ENCODE measurements at regions not wholly inside any gene's neighbourhood (a gene's known extent, or its start where the extent isn't known, plus 50 kb on each side); places are given as distances from the start of the nearest gene placed in this dataset.
A peak's percentile ranks its signal among the peaks of the same experiment; 100 is the strongest.
"Not testable (repeated sequence)": the region's sequence is repeated elsewhere in the genome, so short reads cannot be mapped to it uniquely, and the experiment has no call there.

GRCh38 chr3:66922058-66922457 is 76.0 kb upstream of the KBTBD8 start:
- Mint-ChIP-seq H3K9me3 (no peaks in the 10 kb centered on the region), H3K4me3 (no peak overlapping the region), H3K4me1 (ENCODE audit: low read depth) (no peaks in the 10 kb centered on the region), H3K27me3 (ENCODE audit: low read depth) (peaks cover 3% of the 10 kb centered on the region), H3K36me3 (ENCODE audit: insufficient read depth) (no peaks in the 10 kb centered on the region)
- ATAC-seq, result no peak
- no peak for DNase-seq

GRCh38 chr3:66923969-66924368 is 74.1 kb upstream of the KBTBD8 start:
- Mint-ChIP-seq H3K36me3 (ENCODE audit: insufficient read depth) (no peaks in the 10 kb centered on the region), H3K4me1 (ENCODE audit: low read depth) (no peaks in the 10 kb centered on the region), H3K4me3 (no peak overlapping the region), H3K27me3 (ENCODE audit: low read depth) (peaks cover 3% of the 10 kb centered on the region), H3K9me3 (no peaks in the 10 kb centered on the region)
- ATAC-seq (no peak), DNase-seq (no peak)

- peaks cover 3% of the 10 kb centered on the region for H3K27me3 Mint-ChIP-seq (ENCODE audit: low read depth)
- H3K9me3 Mint-ChIP-seq, result no peaks in the 10 kb centered on the region
- H3K4me1 Mint-ChIP-seq (ENCODE audit: low read depth), result no peaks in the 10 kb centered on the region
- DNase-seq, result no peak
- no peak overlapping the region for H3K4me3 Mint-ChIP-seq
- ATAC-seq, result no peak
- H3K36me3 Mint-ChIP-seq (ENCODE audit: insufficient read depth), result no peaks in the 10 kb centered on the region
Observed at GRCh38 chr3:66928252-66928651, 69.9 kb upstream of the KBTBD8 start.

GRCh38 chr3:66931291-66931690 is 66.8 kb upstream of the KBTBD8 start:
- Mint-ChIP-seq H3K4me1 (ENCODE audit: low read depth) (no peaks in the 10 kb centered on the region), H3K4me3 (no peak overlapping the region), H3K36me3 (ENCODE audit: insufficient read depth) (no peaks in the 10 kb centered on the region), H3K27me3 (ENCODE audit: low read depth) (peaks cover 3% of the 10 kb centered on the region), H3K9me3 (no peaks in the 10 kb centered on the region)
- DNase-seq, result no peak
- no peak for ATAC-seq

GRCh38 chr3:66931699-66932098 is 66.4 kb upstream of the KBTBD8 start:
- Mint-ChIP-seq H3K4me3 (no peak overlapping the region), H3K36me3 (ENCODE audit: insufficient read depth) (no peaks in the 10 kb centered on the region), H3K27me3 (ENCODE audit: low read depth) (peaks cover 3% of the 10 kb centered on the region), H3K9me3 (no peaks in the 10 kb centered on the region), H3K4me1 (ENCODE audit: low read depth) (no peaks in the 10 kb centered on the region)
- no peak for ATAC-seq
- DNase-seq, result no peak

- Mint-ChIP-seq H3K4me1 (ENCODE audit: low read depth) (no peaks in the 10 kb centered on the region), H3K4me3 (no peak overlapping the region), H3K27me3 (ENCODE audit: low read depth) (peaks cover 8% of the 10 kb centered on the region), H3K36me3 (ENCODE audit: insufficient read depth) (no peaks in the 10 kb centered on the region), H3K9me3 (no peaks in the 10 kb centered on the region)
- no peak for ATAC-seq
- no peak for DNase-seq
Observed at GRCh38 chr3:66933233-66933632, 64.9 kb upstream of the KBTBD8 start.

- DNase-seq, result no peak
- H3K9me3 Mint-ChIP-seq, result no peaks in the 10 kb centered on the region
- H3K4me3 Mint-ChIP-seq, result no peak overlapping the region
- H3K4me1 Mint-ChIP-seq (ENCODE audit: low read depth), result no peaks in the 10 kb centered on the region
- H3K36me3 Mint-ChIP-seq (ENCODE audit: insufficient read depth), result no peaks in the 10 kb centered on the region
- peaks cover 9% of the 10 kb centered on the region for H3K27me3 Mint-ChIP-seq (ENCODE audit: low read depth)
- ATAC-seq, result no peak
Observed at GRCh38 chr3:66934041-66934440, 64.1 kb upstream of the KBTBD8 start.

- H3K4me1 Mint-ChIP-seq (ENCODE audit: low read depth), result no peaks in the 10 kb centered on the region
- ATAC-seq (no peak), DNase-seq (no peak)
- peaks cover 9% of the 10 kb centered on the region for H3K27me3 Mint-ChIP-seq (ENCODE audit: low read depth)
- H3K36me3 Mint-ChIP-seq (ENCODE audit: insufficient read depth), result no peaks in the 10 kb centered on the region
- H3K4me3 Mint-ChIP-seq, result no peak overlapping the region
- H3K9me3 Mint-ChIP-seq, result no peaks in the 10 kb centered on the region
Observed at GRCh38 chr3:66934725-66935124, 63.4 kb upstream of the KBTBD8 start.

GRCh38 chr3:66937041-66937440 is 61.1 kb upstream of the KBTBD8 start:
- H3K4me3 Mint-ChIP-seq; H3K9me3 Mint-ChIP-seq; H3K4me1 Mint-ChIP-seq (ENCODE audit: low read depth); ATAC-seq; DNase-seq; H3K36me3 Mint-ChIP-seq (ENCODE audit: insufficient read depth): not testable (repeated sequence)
- H3K27me3 Mint-ChIP-seq (ENCODE audit: low read depth), result peaks cover 13% of the 10 kb centered on the region

- Mint-ChIP-seq H3K27me3 (ENCODE audit: low read depth) (peaks cover 18% of the 10 kb centered on the region), H3K36me3 (ENCODE audit: insufficient read depth) (no peaks in the 10 kb centered on the region), H3K4me1 (ENCODE audit: low read depth) (no peaks in the 10 kb centered on the region), H3K9me3 (no peaks in the 10 kb centered on the region), H3K4me3 (no peak overlapping the region)
- ATAC-seq (peak; percentile 43 to 58), DNase-seq (peak; percentile 6)
Observed at GRCh38 chr3:66938338-66938963, 59.7 kb upstream of the KBTBD8 start.

- no peaks in the 10 kb centered on the region for H3K9me3 Mint-ChIP-seq
- DNase-seq (no peak), ATAC-seq (no peak)
- no peaks in the 10 kb centered on the region for H3K27me3 Mint-ChIP-seq (ENCODE audit: low read depth)
- no peak overlapping the region for H3K4me3 Mint-ChIP-seq
- no peaks in the 10 kb centered on the region for H3K36me3 Mint-ChIP-seq (ENCODE audit: insufficient read depth)
- H3K4me1 Mint-ChIP-seq (ENCODE audit: low read depth), result no peaks in the 10 kb centered on the region
Observed at GRCh38 chr3:66948041-66948440, 50.1 kb upstream of the KBTBD8 start.
